Hindlimb muscle (tissue), 1 donor: ENCODE measurements at regions not wholly inside any gene's neighbourhood (a gene's known extent, or its start where the extent isn't known, plus 50 kb on each side); places are given as distances from the start of the nearest gene placed in this dataset.

ENCODE experiments used
- DNase-seq: peaks from one replicate; pipeline ENCODE4 v3.0.0-alpha.2; 2013

- peak; percentile 64 for DNase-seq
Observed at GRCh38 chr1:222165629-222166028, 382.3 kb downstream of the HHIPL2 start.

GRCh38 chr1:222163895-222164294, 384.0 kb downstream of the HHIPL2 start:
- DNase-seq = no peak

- no peak for DNase-seq
Observed at GRCh38 chr1:222161676-222162075, 386.2 kb downstream of the HHIPL2 start.

DNA sequence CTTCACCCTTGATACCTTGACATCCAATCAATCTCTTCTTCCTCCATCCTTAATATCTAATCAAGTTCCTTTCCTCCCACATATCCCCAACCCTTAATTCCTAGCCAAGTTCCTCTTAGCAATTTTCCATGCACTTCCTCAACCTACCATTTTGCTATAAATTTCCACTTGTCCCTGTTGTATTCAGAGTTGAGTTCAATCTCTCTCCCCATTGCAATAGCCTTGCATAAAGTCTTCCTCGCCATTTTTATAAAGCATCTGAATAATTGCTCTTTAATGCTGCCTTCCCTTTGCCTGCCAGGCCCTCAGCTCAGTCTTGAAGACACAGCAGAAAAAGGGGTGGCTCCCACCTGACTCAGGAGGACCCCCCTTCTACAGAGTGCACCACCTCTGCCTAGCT, 390.3 kb downstream of the HHIPL2 start:
- no peak for DNase-seq

- no peak for DNase-seq
Observed at GRCh38 chr1:222140206-222140605, 398.3 kb upstream of the DUSP10 start.

DNA sequence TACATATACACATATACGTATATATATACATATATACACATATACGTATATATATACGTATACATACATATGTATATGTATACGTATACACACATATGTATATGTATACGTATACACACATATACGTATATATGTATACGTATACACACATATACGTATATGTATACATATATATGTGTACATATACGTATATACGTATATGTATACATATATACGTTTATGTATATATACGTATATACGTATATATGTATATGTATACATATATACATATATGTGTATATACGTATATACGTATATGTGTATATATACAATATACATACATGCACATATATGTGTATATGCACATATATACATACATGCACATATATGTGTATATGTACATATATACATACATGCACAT, 396.2 kb upstream of the DUSP10 start:
- no peak for DNase-seq

DNA sequence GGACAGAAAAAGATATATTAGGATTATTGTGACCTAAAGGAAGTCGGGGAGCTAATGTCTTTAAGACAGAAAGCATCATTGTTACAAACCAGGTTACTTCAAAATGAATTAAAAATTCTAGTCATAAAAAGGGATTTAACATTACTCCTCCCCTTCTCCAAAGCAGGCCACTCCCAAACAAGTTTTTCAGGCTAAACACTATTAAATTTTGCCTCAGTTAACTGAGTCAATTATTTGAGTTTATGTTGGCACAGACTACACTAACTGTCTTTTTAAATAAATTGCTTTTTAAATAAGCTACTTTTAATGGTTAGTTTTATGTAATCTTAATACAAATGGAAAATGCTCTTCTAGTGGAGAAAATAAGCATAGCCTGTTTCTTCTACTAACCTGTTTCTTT, 395.0 kb upstream of the DUSP10 start:
- no peak for DNase-seq

DNA sequence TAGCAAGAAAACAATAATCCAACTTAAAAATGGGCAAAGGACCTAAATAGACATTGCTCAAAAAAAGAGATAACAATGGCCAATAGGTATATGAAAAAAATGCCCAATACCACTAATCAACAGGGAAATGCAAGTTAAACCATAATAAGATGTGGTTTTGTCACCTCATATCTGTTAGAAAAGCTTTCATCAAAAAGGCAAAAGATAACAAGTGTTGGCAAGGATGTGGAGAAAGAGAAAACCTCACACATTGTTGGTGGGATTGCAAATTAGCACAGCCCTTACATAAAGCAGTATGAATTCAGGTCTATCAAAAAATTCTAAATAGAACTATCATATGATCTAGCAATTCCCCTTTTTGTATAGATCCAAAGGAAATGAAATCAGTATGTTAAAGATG, 387.2 kb upstream of the DUSP10 start:
- no peak for DNase-seq

DNA sequence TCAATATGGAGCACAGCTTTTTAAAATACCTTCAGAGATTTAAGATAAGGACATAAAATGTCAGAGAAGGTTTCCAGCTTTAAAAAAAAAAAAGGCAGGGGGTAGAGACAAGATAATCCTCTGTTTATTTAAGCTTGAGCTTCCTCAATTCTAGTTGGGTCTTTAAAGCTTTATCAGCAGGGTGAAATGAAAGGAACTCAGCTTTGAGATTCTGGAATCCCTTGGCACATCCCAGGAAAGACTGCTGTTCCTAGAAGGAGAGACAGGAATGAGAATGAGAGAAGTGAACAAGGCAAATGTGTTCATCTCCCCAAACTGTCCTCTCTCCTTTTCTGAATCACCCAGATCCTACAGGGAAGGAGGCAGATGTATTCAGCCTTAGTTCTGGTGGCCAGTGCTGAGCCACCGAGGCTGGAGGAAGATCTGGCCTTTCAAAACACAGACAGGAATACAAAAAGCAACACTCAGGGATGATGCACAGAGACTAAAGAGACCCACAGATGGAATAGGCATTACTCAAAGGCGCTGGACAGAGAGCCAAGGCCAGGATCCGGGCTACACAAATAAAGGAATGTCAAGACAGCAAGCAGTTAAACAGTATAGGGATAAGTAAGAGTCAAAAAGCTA, 385.8 kb upstream of the DUSP10 start:
- peak; percentile 4 for DNase-seq

DNA sequence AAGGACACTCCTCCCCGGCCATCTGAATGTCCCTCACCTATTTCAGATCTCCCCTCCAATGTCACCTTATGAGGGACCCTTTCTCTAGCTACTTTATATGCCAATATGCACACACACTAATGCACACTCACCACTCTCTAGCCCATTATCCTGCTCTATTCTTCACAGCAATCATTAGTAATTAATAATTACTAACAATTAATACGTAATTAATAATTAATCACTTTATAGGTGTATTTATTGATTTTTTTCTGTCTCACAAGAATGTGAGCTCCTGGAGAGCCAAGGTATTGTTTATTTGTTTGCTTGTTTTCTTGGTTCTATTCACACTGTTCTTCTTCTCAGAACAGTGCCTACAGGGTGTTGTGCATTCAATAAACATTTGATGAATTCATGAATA, 385.2 kb upstream of the DUSP10 start:
- no peak for DNase-seq

- DNase-seq = no peak
Observed at GRCh38 chr1:222126052-222126451, 384.2 kb upstream of the DUSP10 start.

DNA sequence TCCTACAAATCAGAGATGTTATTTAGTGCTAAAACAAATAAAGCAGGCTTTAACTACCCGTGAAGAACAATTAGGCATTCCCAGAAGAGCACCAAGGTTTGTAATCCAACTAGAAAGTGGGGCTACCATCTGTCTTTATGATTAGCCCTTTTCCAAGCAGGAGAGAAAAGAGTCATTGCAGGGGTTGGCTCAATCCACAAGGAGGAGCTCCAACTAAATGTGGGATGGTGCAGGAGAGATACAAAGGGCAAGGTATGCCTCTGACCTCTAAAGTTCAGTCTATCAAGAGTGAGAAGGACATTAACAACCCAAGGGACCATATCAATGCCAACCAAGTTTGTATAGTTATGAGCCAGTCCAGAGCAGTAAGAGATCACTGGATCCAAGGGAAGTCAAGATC, 382.7 kb upstream of the DUSP10 start:
- no peak for DNase-seq

DNA sequence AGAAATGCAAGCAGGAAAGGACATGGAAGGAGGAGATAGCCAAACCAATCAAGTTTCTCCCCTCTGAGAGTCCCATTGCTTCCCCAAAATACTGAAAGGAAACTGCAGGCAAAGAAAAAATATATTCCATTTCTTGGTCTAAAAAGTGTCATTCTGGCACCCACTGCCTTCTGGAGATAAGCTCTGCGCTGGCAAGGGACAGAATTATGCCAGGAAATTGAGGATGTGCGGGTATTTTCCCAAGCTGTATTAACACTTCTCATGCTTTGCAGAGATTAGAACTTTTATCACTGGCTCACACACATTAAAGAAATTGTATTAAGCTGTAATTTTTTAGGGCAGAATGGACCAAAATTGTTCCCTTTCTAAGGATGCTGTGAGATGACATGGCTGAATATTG, 381.2 kb upstream of the DUSP10 start:
- DNase-seq = no peak

DNA sequence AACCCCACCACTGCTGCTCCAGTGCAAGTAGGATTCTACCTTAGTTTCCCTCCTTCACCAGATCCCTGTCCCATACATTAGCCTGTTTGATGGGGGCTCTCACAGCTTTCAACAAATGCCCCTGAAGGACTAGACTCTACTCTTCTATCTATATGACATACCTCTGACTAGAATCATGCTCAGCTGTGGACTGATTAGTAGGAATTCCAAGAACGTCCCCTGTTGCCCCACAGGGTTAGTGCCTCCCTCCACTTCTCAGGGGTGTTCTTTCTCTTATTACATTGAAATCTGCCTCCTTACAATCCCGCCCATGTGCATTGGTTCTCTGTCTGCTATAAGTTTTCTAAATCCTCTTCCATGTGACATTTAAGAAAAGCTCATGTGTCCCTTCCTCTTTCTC, 375.9 kb upstream of the DUSP10 start:
- no peak for DNase-seq

DNA sequence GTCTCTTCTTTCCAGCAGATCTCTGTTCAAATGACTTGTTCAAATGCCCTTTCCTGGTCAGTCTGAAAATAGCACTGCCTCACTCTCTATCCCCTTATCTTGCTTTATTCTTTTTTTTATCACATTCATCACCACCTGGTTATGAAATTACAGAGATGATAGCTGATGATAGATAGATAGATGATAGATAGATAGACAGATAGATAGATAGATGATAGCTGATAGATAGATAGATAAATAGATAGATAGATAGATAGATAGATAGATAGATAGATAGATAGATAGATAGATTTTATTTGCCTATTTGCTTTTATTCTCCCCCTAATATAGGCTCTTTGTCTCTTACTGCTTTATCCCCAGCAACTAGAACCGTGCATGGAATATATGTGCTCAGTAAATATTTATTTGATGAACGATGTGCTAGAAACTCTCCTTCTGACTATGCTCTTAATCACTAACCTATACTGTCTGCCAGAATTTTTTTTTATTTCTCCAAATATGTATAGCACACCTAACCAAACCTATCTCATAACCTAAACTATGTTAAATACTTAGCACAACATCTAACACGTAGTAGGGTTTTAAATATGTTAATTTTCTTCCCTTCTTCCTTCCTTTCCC, 372.8 kb upstream of the DUSP10 start:
- DNase-seq = no peak

- DNase-seq = no peak
Observed at GRCh38 chr1:222109836-222110235, 367.9 kb upstream of the DUSP10 start.

GRCh38 chr1:222107975-222108374, 366.1 kb upstream of the DUSP10 start:
- no peak for DNase-seq

DNA sequence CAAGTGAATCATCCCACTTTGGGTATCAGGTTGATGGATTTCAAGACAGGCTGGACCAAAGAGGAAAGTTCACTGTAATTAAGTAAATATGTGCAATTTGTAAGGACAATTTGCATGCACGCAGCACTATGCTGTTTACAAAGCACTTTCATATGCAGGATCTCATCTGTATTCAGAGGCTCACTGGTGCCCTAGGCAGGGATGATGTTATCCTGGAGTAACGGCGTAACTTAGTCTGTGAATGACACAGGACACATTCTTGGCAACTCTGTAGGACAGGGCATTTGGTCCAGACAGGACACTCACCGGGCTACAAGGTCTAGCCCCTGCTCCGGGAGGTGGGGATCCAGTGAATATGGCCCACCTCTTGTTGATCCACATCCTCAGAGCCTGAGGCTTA, 365.4 kb upstream of the DUSP10 start:
- DNase-seq = no peak

DNA sequence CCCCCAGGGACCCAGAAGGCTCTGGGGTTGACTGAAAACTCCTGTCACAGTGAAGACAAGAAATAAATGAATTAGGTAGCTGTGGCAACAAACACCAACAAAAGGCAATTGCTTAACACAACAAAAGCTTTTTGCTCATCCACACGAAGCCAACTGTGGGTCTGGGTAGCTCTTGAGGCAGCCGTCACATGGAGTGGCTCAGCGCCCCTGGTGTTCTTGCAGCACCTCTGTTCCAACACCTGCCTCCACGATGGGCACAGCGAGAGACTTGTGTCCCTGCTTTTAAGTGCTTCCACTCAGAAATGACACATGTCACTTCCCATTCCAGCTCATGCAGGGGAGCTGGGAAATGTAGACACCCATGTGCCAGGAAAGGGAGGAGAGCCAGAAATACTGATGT, 364.5 kb upstream of the DUSP10 start:
- no peak for DNase-seq

DNA sequence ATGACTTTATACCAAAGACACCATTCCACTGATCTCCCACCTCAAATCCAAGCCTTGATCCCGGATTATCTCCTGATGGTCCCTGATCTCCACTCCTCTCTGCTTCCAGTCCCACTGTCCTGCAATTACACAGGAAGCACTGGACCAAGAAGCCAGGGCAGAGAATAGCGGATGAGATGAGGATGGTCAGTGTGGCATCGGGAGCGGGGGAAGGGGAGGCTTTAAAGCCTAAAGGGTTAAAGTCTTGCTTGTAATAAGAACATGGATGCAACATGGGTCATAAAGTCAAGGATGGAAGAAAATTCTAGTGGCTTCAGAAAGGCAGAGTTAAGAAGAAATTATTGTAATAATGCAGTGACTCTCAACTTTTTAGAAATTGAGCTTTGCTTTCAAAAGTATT, 364.0 kb upstream of the DUSP10 start:
- no peak for DNase-seq

DNA sequence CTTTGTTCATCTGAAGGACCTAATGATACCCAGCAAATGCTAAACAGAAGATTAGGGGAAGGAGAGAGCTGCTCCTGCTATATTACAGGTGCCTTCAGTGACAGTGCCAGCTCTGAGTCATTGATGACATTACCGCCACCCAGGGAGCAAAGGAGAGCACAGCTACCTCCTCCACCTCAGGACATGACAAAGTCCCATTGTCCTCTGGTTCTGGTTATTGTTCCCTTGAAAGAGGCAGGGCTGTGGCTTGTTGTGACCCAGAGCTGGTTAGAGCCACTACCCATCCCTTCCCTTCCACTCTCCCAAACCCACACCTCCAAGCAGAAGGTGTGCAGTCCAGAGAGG, 363.5 kb upstream of the DUSP10 start:
- no peak for DNase-seq

GRCh38 chr1:222104694-222105392, 363.0 kb upstream of the DUSP10 start:
- DNase-seq = no peak

- DNase-seq = no peak
Observed at GRCh38 chr1:222104097-222104496, 362.2 kb upstream of the DUSP10 start.

GRCh38 chr1:222099746-222100145, 357.9 kb upstream of the DUSP10 start:
- DNase-seq = no peak
